HEK293 (cell line): ENCODE measurements at regions not wholly inside any gene's neighbourhood (a gene's known extent, or its start where the extent isn't known, plus 50 kb on each side); places are given as distances from the start of the nearest gene placed in this dataset.

Experiments used
- CTCF ChIA-PET: fragments of 350-600 bp; formaldehyde crosslinking; extraction: SDS; loops from one replicate; lab custom pipeline; 2021; ENCODE audit warnings: antibody characterized with exemption; lab: Yijun Ruan, JAX
- POLR2A ChIA-PET: fragments of 300-600 bp; formaldehyde crosslinking; extraction: SDS; loops from one replicate; lab custom pipeline; 2020; ENCODE audit warnings: antibody characterized with exemption, inconsistent platforms; lab: Yijun Ruan, JAX
- H3K27ac ChIP-seq: fragments of 200-500 bp; sonication (Bioruptor generic); 2 replicates; pipeline ENCODE4 v1.5.1; 2014; ENCODE audit warnings: low read depth, low read length, control low read depth, inconsistent platforms; ENCODE audit errors: extremely low read depth
- H3K36me3 ChIP-seq, 2 experiments: fragments of 200-500 bp in 1 of 2; sonication (Bioruptor generic) in 1 of 2; 1 replicate in 1 of 2; 2 replicates in 1 of 2; pipeline ENCODE4 v1.5.1; 2014 to 2017; ENCODE audit warnings: inconsistent platforms in 2 of 2, low read length in 2 of 2; ENCODE audit not compliant: control insufficient read depth in 2 of 2, insufficient read depth in 1 of 2
- H3K4me1 ChIP-seq: fragments of 200-500 bp; sonication (Bioruptor generic); 2 replicates; pipeline ENCODE4 v1.5.1; 2014; ENCODE audit warnings: mild to moderate bottlenecking, low read length, inconsistent platforms; ENCODE audit not compliant: control insufficient read depth, insufficient read depth
- H3K4me3 ChIP-seq: 2 replicates; pipeline ENCODE4 v1.5.1; 2011; ENCODE audit warnings: low read depth, mild to moderate bottlenecking, control low read depth, low read length, moderate library complexity
- H3K9me3 ChIP-seq: fragments of 200-500 bp; sonication (Bioruptor generic); 2 replicates; pipeline ENCODE4 v1.5.1; 2014; ENCODE audit warnings: low read depth, low read length, inconsistent platforms; ENCODE audit not compliant: control insufficient read depth, insufficient read depth
- BCL11A ChIP-seq: fragments of 450-650 bp; formaldehyde crosslinking; IDR thresholded peaks from 2 replicates; pipeline ENCODE4 v1.5.1; 2016; ENCODE audit warnings: low read depth, missing biosample characterization, missing genetic modification characterization
- EGR2 ChIP-seq: fragments of 450-650 bp; formaldehyde crosslinking; IDR thresholded peaks from 2 replicates; pipeline ENCODE4 v1.5.1; 2016; ENCODE audit warnings: low read depth, missing biosample characterization, missing genetic modification characterization
- HOXC10 ChIP-seq: sonication (generic); formaldehyde crosslinking; IDR thresholded peaks from 2 replicates; pipeline ENCODE4 v1.8.1; 2023; ENCODE audit warnings: mild to moderate bottlenecking, missing genetic modification reagents
- KLF10 ChIP-seq: fragments of 450-650 bp; IDR thresholded peaks from 2 replicates; pipeline ENCODE4 v1.5.1; 2018; ENCODE audit warnings: missing biosample characterization, mild to moderate bottlenecking, missing genetic modification characterization
- MZF1 ChIP-seq: fragments of 450-650 bp; formaldehyde crosslinking; IDR thresholded peaks from 2 replicates; pipeline ENCODE4 v1.5.1; 2017; ENCODE audit warnings: missing biosample characterization, missing genetic modification characterization, borderline replicate concordance
- REPIN1 ChIP-seq: fragments of 450-650 bp; formaldehyde crosslinking; IDR thresholded peaks from 2 replicates; pipeline ENCODE4 v1.5.1; 2017; ENCODE audit warnings: missing biosample characterization, missing genetic modification characterization, low read depth
- REST ChIP-seq: fragments of 450-650 bp; formaldehyde crosslinking; IDR thresholded peaks from 2 replicates; pipeline ENCODE4 v1.5.1; 2016; ENCODE audit warnings: missing biosample characterization, missing genetic modification characterization
- TRIM28 ChIP-seq: IDR thresholded peaks from 2 replicates; pipeline ENCODE4 v1.6.1; 2011; ENCODE audit warnings: low read length, control low read depth, borderline replicate concordance
- ZBTB8A ChIP-seq: fragments of 450-650 bp; formaldehyde crosslinking; IDR thresholded peaks from 2 replicates; pipeline ENCODE4 v1.5.1; 2016; ENCODE audit warnings: missing biosample characterization, missing genetic modification characterization
- ZFP37 ChIP-seq: fragments of 450-650 bp; formaldehyde crosslinking; IDR thresholded peaks from 2 replicates; pipeline ENCODE4 v1.5.1; 2016; ENCODE audit warnings: missing biosample characterization, missing genetic modification characterization
- ZIC2 ChIP-seq: fragments of 450-650 bp; formaldehyde crosslinking; IDR thresholded peaks from 2 replicates; pipeline ENCODE4 v1.5.1; 2016; ENCODE audit warnings: missing biosample characterization, missing genetic modification characterization
- ZNF140 ChIP-seq: fragments of 450-650 bp; formaldehyde crosslinking; IDR thresholded peaks from 2 replicates; pipeline ENCODE4 v1.5.1; 2016; ENCODE audit warnings: missing biosample characterization, missing genetic modification characterization
- ZNF169 ChIP-seq: fragments of 450-650 bp; formaldehyde crosslinking; IDR thresholded peaks from 2 replicates; pipeline ENCODE4 v1.5.1; 2016; ENCODE audit warnings: missing biosample characterization, missing genetic modification characterization
- ZNF214 ChIP-seq: fragments of 450-650 bp; formaldehyde crosslinking; IDR thresholded peaks from 2 replicates; pipeline ENCODE4 v1.5.1; 2017; ENCODE audit warnings: missing biosample characterization, mild to moderate bottlenecking, missing genetic modification characterization, borderline replicate concordance
- ZNF311 ChIP-seq: fragments of 450-650 bp; formaldehyde crosslinking; IDR thresholded peaks from 2 replicates; pipeline ENCODE4 v1.5.1; 2017; ENCODE audit warnings: missing biosample characterization, missing genetic modification characterization, borderline replicate concordance
- ZNF423 ChIP-seq: fragments of 450-650 bp; formaldehyde crosslinking; IDR thresholded peaks from 2 replicates; pipeline ENCODE4 v1.5.1; 2016; ENCODE audit warnings: missing biosample characterization, missing genetic modification characterization
- ZNF560 ChIP-seq: fragments of 450-650 bp; formaldehyde crosslinking; IDR thresholded peaks from 2 replicates; pipeline ENCODE4 v1.5.1; 2017; ENCODE audit warnings: missing biosample characterization, missing genetic modification characterization, borderline replicate concordance
- ZNF571 ChIP-seq: fragments of 450-650 bp; formaldehyde crosslinking; IDR thresholded peaks from 2 replicates; pipeline ENCODE4 v1.5.0; 2017; ENCODE audit warnings: missing biosample characterization, missing genetic modification characterization
- ZNF677 ChIP-seq: fragments of 450-650 bp; IDR thresholded peaks from 2 replicates; pipeline ENCODE4 v1.5.0; 2018; ENCODE audit warnings: missing biosample characterization, mild to moderate bottlenecking, missing genetic modification characterization, moderate library complexity
- ZNF701 ChIP-seq: fragments of 450-650 bp; formaldehyde crosslinking; IDR thresholded peaks from 2 replicates; pipeline ENCODE4 v1.5.1; 2016; ENCODE audit warnings: missing biosample characterization, missing genetic modification characterization

- H3K9me3 ChIP-seq, result no peaks in the 10 kb centered on the region
- no peak for TF ChIP-seq ZNF701
- no peak for TF ChIP-seq REPIN1 (tag by site-specific recombination)
- TF ChIP-seq ZNF423 (tag by site-specific recombination), result no peak
- TF ChIP-seq ZBTB8A (tag by site-specific recombination), result no peak
- TF ChIP-seq BCL11A (tag by site-specific recombination), result no peak
- POLR2A ChIA-PET, result no interaction called here
- no peak overlapping the region for H3K27ac ChIP-seq
- no peak overlapping the region for H3K4me3 ChIP-seq
- CTCF ChIA-PET, result interaction anchor here (0.7 kb wide), 1 partner anchor 1147 kb away, joined by 3 read pairs; no protein-coding TSS in a partner anchor
- H3K4me1 ChIP-seq, result no peaks in the 10 kb centered on the region
- H3K36me3 ChIP-seq, result no peaks in the 10 kb centered on the region
Measured at GRCh38 chr5:179427032-179427675, 81.9 kb upstream of the ADAMTS2 start.

GRCh38 chr5:179422908-179423481 lies 77.7 kb upstream of the ADAMTS2 start:
- TF ChIP-seq ZIC2 (peak; percentile 92), ZNF701 (no peak), ZNF214 (no peak), HOXC10 (CRISPR knock-in tag) (no peak), REST (tag by site-specific recombination) (0 out of 2 replicates have a peak, but pooled peaks have one; percentile 45)
- ChIA-PET POLR2A (no interaction called here), CTCF (no interaction called here)
- no peak overlapping the region for H3K27ac ChIP-seq
- no peaks in the 10 kb centered on the region for H3K9me3 ChIP-seq
- H3K4me1 ChIP-seq, result no peaks in the 10 kb centered on the region
- H3K36me3 ChIP-seq, result no peaks in the 10 kb centered on the region
- H3K4me3 ChIP-seq, result no peak overlapping the region

- H3K36me3 ChIP-seq, result no peaks in the 10 kb centered on the region
- no peak overlapping the region for H3K4me3 ChIP-seq
- ChIA-PET CTCF (no interaction called here), POLR2A (no interaction called here)
- TF ChIP-seq ZNF140 (tag by site-specific recombination), result no peak
- no peak for TF ChIP-seq KLF10 (tag by site-specific recombination)
- TF ChIP-seq ZNF677 (tag by site-specific recombination), result no peak
- TF ChIP-seq ZNF560 (tag by site-specific recombination), result no peak
- TF ChIP-seq MZF1 (tag by site-specific recombination), result no peak
- no peak for TF ChIP-seq ZNF311 (tag by site-specific recombination)
- no peak for TF ChIP-seq ZFP37
- no peak for TF ChIP-seq ZNF169 (tag by site-specific recombination)
- TF ChIP-seq EGR2 (tag by site-specific recombination), result no peak
- TF ChIP-seq ZNF571 (tag by site-specific recombination), result no peak
- no peak for TF ChIP-seq TRIM28
- TF ChIP-seq REST (tag by site-specific recombination), result no peak
- H3K27ac ChIP-seq, result no peak overlapping the region
- H3K9me3 ChIP-seq, result no peaks in the 10 kb centered on the region
- H3K4me1 ChIP-seq, result no peaks in the 10 kb centered on the region
Measured at GRCh38 chr5:179422213-179422855, 77.1 kb upstream of the ADAMTS2 start.
